HG03159 (cell line): ENCODE measurements at regions not wholly inside any gene's neighbourhood (a gene's known extent, or its start where the extent isn't known, plus 50 kb on each side); places are given as distances from the start of the nearest gene placed in this dataset.

ENCODE experiments used
- ATAC-seq: cut with Tn5 transposase; IDR thresholded peaks from one replicate; pipeline ENCODE4 v1.9.1; 2021; ENCODE audit warnings: mild to moderate bottlenecking, moderate library complexity; ENCODE audit not compliant: unreplicated experiment

GRCh38 chr5:81856948-81857928, 106.3 kb upstream of the SSBP2 start:
- ATAC-seq: no peak

GRCh38 chr5:81855591-81855990, 104.7 kb upstream of the SSBP2 start:
- ATAC-seq: no peak

GRCh38 chr5:81854915-81855314, 104.0 kb upstream of the SSBP2 start:
- no peak for ATAC-seq

GRCh38 chr5:81854485-81854884, 103.6 kb upstream of the SSBP2 start:
- no peak for ATAC-seq

- ATAC-seq: no peak
Measured at GRCh38 chr5:81853030-81853357, 102.1 kb upstream of the SSBP2 start.

- ATAC-seq: no peak
Measured at GRCh38 chr5:81852291-81853029, 101.6 kb upstream of the SSBP2 start.

- peak; percentile 85 for ATAC-seq
Measured at GRCh38 chr5:81851481-81852178, 100.7 kb upstream of the SSBP2 start.

- no peak for ATAC-seq
Measured at GRCh38 chr5:81850501-81851357, 99.8 kb upstream of the SSBP2 start.

GRCh38 chr5:81849770-81850367, 99.0 kb upstream of the SSBP2 start:
- no peak for ATAC-seq

GRCh38 chr5:81848362-81848880, 97.5 kb upstream of the SSBP2 start:
- ATAC-seq: no peak

GRCh38 chr5:81846301-81846700, 95.4 kb upstream of the SSBP2 start:
- ATAC-seq: no peak

GRCh38 chr5:81843845-81844244, 92.9 kb upstream of the SSBP2 start:
- no peak for ATAC-seq

- ATAC-seq: no peak
Measured at GRCh38 chr5:81842795-81843398, 92.0 kb upstream of the SSBP2 start.

- no peak for ATAC-seq
Measured at GRCh38 chr5:81839034-81839433, 88.1 kb upstream of the SSBP2 start.

GRCh38 chr5:81838307-81838906, 87.5 kb upstream of the SSBP2 start:
- ATAC-seq: no peak

GRCh38 chr5:81837667-81838306, 86.9 kb upstream of the SSBP2 start:
- no peak for ATAC-seq

GRCh38 chr5:81835814-81836367, 85.0 kb upstream of the SSBP2 start:
- ATAC-seq: no peak

- ATAC-seq: no peak
Measured at GRCh38 chr5:81834021-81834660, 83.2 kb upstream of the SSBP2 start.
